Kidney epithelial cell (primary cell): ENCODE measurements at regions not wholly inside any gene's neighbourhood (a gene's known extent, or its start where the extent isn't known, plus 50 kb on each side); places are given as distances from the start of the nearest gene placed in this dataset.

Source experiments
- DNase-seq: peaks from one replicate; pipeline ENCODE4 v3.0.0-alpha.2; 2010; ENCODE audit warnings: low read depth
- H3K27me3 ChIP-seq: 2 replicates; pipeline ENCODE4 v1.6.0; 2011; ENCODE audit warnings: low read length; ENCODE audit not compliant: control insufficient read depth, insufficient read depth
- H3K36me3 ChIP-seq: 2 replicates; pipeline ENCODE4 v1.5.1; 2011; ENCODE audit warnings: low read length; ENCODE audit not compliant: control insufficient read depth, insufficient read depth
- H3K4me3 ChIP-seq: 2 replicates; pipeline ENCODE4 v1.5.1; 2011; ENCODE audit warnings: low read depth, mild to moderate bottlenecking, control low read depth, low read length
- TF ChIP-seq, protein P1 (sequence below): IDR thresholded peaks from 2 replicates; pipeline ENCODE4 v1.5.1; 2011; ENCODE audit warnings: mild to moderate bottlenecking, moderate library complexity, low read length, control low read depth, inconsistent platforms; ENCODE audit not compliant: insufficient read depth, poor library complexity, severe bottlenecking

DNA sequence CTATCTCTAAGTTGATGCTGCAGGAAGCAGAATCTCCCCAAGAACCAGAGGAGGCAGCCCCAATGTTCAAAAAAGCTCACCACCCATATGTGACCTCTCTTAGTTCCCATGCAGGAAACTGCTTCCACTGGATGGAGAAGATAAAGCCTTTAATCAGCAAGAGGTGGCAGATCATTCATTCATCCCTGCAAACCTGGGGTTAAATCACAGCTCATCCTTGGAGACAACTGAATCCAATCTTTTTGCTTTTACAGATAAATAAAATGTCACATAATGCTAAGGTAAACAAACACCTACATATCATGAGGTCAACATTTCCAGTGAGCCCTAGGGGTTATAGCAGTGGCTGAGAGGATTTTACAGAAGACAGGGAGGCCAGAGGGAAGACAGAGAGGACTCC, 112.7 kb upstream of the CD93 start:
- TF ChIP-seq, protein P1, sequence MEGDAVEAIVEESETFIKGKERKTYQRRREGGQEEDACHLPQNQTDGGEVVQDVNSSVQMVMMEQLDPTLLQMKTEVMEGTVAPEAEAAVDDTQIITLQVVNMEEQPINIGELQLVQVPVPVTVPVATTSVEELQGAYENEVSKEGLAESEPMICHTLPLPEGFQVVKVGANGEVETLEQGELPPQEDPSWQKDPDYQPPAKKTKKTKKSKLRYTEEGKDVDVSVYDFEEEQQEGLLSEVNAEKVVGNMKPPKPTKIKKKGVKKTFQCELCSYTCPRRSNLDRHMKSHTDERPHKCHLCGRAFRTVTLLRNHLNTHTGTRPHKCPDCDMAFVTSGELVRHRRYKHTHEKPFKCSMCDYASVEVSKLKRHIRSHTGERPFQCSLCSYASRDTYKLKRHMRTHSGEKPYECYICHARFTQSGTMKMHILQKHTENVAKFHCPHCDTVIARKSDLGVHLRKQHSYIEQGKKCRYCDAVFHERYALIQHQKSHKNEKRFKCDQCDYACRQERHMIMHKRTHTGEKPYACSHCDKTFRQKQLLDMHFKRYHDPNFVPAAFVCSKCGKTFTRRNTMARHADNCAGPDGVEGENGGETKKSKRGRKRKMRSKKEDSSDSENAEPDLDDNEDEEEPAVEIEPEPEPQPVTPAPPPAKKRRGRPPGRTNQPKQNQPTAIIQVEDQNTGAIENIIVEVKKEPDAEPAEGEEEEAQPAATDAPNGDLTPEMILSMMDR, result no peak
- H3K4me3 ChIP-seq, result no peak overlapping the region
- no peak for DNase-seq
- no peaks in the 10 kb centered on the region for H3K36me3 ChIP-seq
- peaks cover 2% of the 10 kb centered on the region for H3K27me3 ChIP-seq

GRCh38 chr20:23197836-23198235, 111.7 kb upstream of the CD93 start:
- Histone ChIP-seq H3K4me3 (no peak overlapping the region), H3K27me3 (peaks cover 2% of the 10 kb centered on the region), H3K36me3 (no peaks in the 10 kb centered on the region)
- TF ChIP-seq, protein P1, result no peak
- DNase-seq, result no peak

DNA sequence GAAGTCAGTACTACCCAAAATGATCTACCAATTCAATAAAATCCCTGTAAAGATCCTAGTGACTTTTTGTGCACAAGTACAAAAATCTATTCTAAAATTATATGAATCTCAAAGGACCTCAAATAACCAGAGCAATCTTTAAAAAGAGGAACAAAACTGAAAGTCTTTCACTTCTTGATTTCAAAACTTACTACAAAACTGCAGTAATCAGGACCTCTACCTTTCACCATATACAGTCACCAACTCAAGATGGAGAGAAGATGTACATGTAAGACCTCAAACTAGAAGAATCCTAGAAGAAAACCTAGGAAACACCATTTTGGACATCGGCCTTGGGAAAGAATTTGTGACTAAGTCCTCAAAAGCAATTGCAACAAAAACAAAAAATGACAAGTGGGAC, 109.5 kb upstream of the CD93 start:
- DNase-seq, result no peak
- H3K36me3 ChIP-seq, result no peaks in the 10 kb centered on the region
- no peak overlapping the region for H3K4me3 ChIP-seq
- TF ChIP-seq, protein P1, result no peak
- peaks cover 2% of the 10 kb centered on the region for H3K27me3 ChIP-seq

DNA sequence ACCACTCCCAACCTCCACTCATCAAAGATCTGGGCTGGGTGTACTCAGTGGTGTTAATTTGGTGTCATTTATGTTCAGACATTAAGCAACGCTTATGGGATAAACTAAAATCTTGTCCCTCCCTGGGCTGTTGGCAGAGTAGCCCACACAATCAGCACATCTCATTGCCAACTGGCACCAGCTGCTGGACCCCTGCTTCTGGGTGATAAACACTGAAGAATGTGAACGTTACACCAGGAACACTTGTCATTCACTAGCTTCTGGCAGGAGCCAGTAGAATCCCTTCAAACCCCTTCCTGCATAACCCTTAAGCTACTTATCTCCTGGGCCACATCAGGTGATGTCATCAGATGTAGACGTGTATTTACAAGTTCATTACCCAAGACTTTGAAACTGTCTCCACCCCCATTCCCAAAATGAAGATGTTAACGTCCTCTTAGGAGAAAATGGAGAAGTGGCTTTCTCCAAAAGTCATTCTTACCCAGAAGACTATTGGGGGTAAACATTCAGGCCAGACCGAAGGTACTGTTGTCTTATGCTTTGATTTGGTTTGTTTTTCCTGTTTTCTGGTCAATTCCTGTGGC, 107.8 kb upstream of the CD93 start:
- no peak for DNase-seq
- Histone ChIP-seq H3K4me3 (no peak overlapping the region), H3K36me3 (no peaks in the 10 kb centered on the region), H3K27me3 (no peaks in the 10 kb centered on the region)
- TF ChIP-seq, protein P1, result no peak

GRCh38 chr20:23192469-23192868, 106.3 kb upstream of the CD93 start:
- no peaks in the 10 kb centered on the region for H3K36me3 ChIP-seq
- H3K4me3 ChIP-seq, result no peak overlapping the region
- no peak for DNase-seq
- TF ChIP-seq, protein P1, result no peak
- H3K27me3 ChIP-seq, result peaks cover 2% of the 10 kb centered on the region

GRCh38 chr20:23190557-23190956, 104.4 kb upstream of the CD93 start:
- TF ChIP-seq, protein P1, result no peak
- H3K36me3 ChIP-seq, result no peaks in the 10 kb centered on the region
- H3K27me3 ChIP-seq, result peaks cover 2% of the 10 kb centered on the region
- H3K4me3 ChIP-seq, result no peak overlapping the region
- DNase-seq, result no peak
